Liver (tissue), 2 donors: ENCODE measurements at regions not wholly inside any gene's neighbourhood (a gene's known extent, or its start where the extent isn't known, plus 50 kb on each side); places are given as distances from the start of the nearest gene placed in this dataset.
"Not testable (repeated sequence)": the region's sequence is repeated elsewhere in the genome, so short reads cannot be mapped to it uniquely, and the experiment has no call there.

ENCODE experiments used
- EGR1 ChIP-seq, 2 donors: IDR thresholded peaks; 2 replicates each; pipeline ENCODE4 v1.6.1; 2016 to 2018; ENCODE audit warnings: antibody characterized with exemption in 2 of 2, low read depth in 2 of 2
- GABPA ChIP-seq, 2 donors: IDR thresholded peaks in 1 of 2; conservative IDR thresholded peaks in 1 of 2; 2 replicates each; pipeline ENCODE4 v1.6.1; 2016; ENCODE audit warnings: antibody characterized with exemption in 2 of 2, mild to moderate bottlenecking in 1 of 2, moderate library complexity in 1 of 2
- SP1 ChIP-seq: IDR thresholded peaks from 2 replicates; pipeline ENCODE4 v1.6.1; 2018; ENCODE audit warnings: antibody characterized with exemption, mild to moderate bottlenecking
- TF ChIP-seq, protein P1 (sequence below): IDR thresholded peaks from 2 replicates; pipeline ENCODE4 v1.6.1; 2016; ENCODE audit warnings: antibody characterized with exemption, mild to moderate bottlenecking
- donor health status: healthy.

DNA sequence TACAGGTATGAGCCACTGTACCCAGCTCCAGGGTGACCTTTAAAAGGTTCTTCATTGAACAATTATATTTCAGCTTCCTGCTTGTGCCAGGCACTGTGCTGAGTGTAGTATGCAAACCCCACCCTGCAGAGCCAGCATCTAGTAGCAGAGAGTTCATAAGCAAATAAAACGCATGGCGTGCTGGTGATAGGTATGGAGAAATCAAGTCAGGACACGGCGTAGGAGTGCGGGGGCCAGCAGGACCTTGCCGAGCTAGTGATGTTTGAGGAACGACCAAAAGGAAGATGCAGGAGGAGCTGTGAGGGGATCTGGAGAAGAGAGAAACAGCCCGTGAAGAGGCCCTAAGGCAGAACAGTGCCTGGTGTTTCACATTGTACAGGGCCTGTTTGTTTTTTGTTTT is 105.8 kb downstream of the CRLF3 start:
- TF ChIP-seq EGR1 (IDR thresholded peaks at IDR 0.05; ENCODE audit: low read depth in 2 of 2); SP1; GABPA (IDR thresholded peaks at IDR 0.05 in 1 of 2, conservative IDR thresholded peaks at IDR 0.05 in 1 of 2): not testable (repeated sequence)
- TF ChIP-seq, protein P1, sequence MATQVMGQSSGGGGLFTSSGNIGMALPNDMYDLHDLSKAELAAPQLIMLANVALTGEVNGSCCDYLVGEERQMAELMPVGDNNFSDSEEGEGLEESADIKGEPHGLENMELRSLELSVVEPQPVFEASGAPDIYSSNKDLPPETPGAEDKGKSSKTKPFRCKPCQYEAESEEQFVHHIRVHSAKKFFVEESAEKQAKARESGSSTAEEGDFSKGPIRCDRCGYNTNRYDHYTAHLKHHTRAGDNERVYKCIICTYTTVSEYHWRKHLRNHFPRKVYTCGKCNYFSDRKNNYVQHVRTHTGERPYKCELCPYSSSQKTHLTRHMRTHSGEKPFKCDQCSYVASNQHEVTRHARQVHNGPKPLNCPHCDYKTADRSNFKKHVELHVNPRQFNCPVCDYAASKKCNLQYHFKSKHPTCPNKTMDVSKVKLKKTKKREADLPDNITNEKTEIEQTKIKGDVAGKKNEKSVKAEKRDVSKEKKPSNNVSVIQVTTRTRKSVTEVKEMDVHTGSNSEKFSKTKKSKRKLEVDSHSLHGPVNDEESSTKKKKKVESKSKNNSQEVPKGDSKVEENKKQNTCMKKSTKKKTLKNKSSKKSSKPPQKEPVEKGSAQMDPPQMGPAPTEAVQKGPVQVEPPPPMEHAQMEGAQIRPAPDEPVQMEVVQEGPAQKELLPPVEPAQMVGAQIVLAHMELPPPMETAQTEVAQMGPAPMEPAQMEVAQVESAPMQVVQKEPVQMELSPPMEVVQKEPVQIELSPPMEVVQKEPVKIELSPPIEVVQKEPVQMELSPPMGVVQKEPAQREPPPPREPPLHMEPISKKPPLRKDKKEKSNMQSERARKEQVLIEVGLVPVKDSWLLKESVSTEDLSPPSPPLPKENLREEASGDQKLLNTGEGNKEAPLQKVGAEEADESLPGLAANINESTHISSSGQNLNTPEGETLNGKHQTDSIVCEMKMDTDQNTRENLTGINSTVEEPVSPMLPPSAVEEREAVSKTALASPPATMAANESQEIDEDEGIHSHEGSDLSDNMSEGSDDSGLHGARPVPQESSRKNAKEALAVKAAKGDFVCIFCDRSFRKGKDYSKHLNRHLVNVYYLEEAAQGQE, result not testable (repeated sequence)
